ENCODE measurements at regions not wholly inside any gene's neighbourhood (a gene's known extent, or its start where the extent isn't known, plus 50 kb on each side); places are given as distances from the start of the nearest gene placed in this dataset.

DNA sequence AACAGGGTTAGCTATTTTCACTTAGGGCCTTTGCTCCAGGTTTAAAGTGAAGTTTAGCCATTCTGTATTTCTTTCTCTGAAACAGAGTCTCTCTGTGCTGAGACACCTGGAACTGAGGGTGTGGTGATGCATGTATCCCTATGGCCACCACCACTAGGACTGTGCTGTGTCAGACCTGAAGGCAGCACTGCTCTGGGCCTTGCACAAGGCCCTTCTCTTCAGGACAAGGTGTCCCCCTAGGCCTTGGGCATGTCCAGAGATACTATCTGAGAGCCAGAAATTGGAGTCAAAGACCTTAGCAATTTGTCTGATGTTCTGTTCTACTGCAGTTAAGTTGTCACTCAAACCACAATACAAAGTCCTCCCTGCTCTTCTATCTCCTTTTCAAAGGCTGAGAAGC is 1649.2 kb downstream of the AMY1C start:
- no peaks in the 10 kb centered on the region for H3K23me2 ChIP-seq (ENCODE audit: insufficient read length, low read depth, low read length, poor library complexity, severe bottlenecking)
- H3K9me3 Mint-ChIP-seq, result peaks cover 2 to 5% of the 10 kb centered on the region in 2 experiments; a peak in 4 of 5 replicates
- DNase-seq, result no peak
- no peaks in the 10 kb centered on the region for H3K9me3 ChIP-seq (ENCODE audit: control insufficient read depth, low read depth, low read length)
- H3K27me3 Mint-ChIP-seq (ENCODE audit: low read depth), result no peaks in the 10 kb centered on the region
- H3K27me3 ChIP-seq (ENCODE audit: insufficient read depth, low read length), result no peaks in the 10 kb centered on the region
- no peak overlapping the region for H4K5ac ChIP-seq (ENCODE audit: insufficient read length, low read depth, low read length)
- TF ChIP-seq CTCF (conservative IDR thresholded peaks at IDR 0.05), result no peak
- H2AK5ac ChIP-seq (ENCODE audit: insufficient read length, low read length), result no peak overlapping the region
- no peak overlapping the region for H3K23ac ChIP-seq (ENCODE audit: insufficient read length, low read depth, low read length)
- no peak overlapping the region for H3K18ac ChIP-seq (ENCODE audit: insufficient read length, low read depth, low read length)
- no peak overlapping the region for H3K56ac ChIP-seq (ENCODE audit: insufficient read length, low read depth, low read length)
- no peak overlapping the region for H2BK5ac ChIP-seq (ENCODE audit: insufficient read length, low read length)
- H3K4me3 Mint-ChIP-seq, result no peak overlapping the region
- H3K4me2 ChIP-seq (ENCODE audit: insufficient read depth, insufficient read length, low read length), result no peak overlapping the region
- no peak overlapping the region for H2BK120ac ChIP-seq (ENCODE audit: low read depth, low read length, poor library complexity, severe bottlenecking)
- H3K4me1 Mint-ChIP-seq, result no peaks in the 10 kb centered on the region
- no peak overlapping the region for H2AFZ ChIP-seq (ENCODE audit: low read length)
- no peak overlapping the region for H3T11ph ChIP-seq (ENCODE audit: low read length)
- peaks cover 0 to 6% (median 2%) of the 10 kb centered on the region in 3 experiments; a peak in 1 of 7 replicates for H3K36me3 Mint-ChIP-seq (ENCODE audit: insufficient read depth in 1 of 3, low read depth in 3 of 3)
- no peak overlapping the region for H4K8ac ChIP-seq (replicated peaks; ENCODE audit: insufficient read length, low read depth, low read length)
- no peak overlapping the region for H2BK20ac ChIP-seq (ENCODE audit: low read depth, low read length, poor library complexity, severe bottlenecking)
- no peak overlapping the region for H2BK12ac ChIP-seq (ENCODE audit: insufficient read length, low read depth, low read length)
- H3K4me1 ChIP-seq (ENCODE audit: insufficient read depth, low read length), result no peaks in the 10 kb centered on the region
- H3K4ac ChIP-seq (ENCODE audit: low read depth, low read length), result no peak overlapping the region
- H4K20me1 ChIP-seq (ENCODE audit: control insufficient read depth, insufficient read depth, insufficient read length), result no peaks in the 10 kb centered on the region
- H3K9ac ChIP-seq (ENCODE audit: extremely low read depth, insufficient read length, low read length), result no peak overlapping the region
- H3K27ac ChIP-seq (ENCODE audit: insufficient read length, low read depth, low read length), result no peak overlapping the region
- no peak overlapping the region for H4K91ac ChIP-seq (ENCODE audit: insufficient read length, low read depth, low read length)
- H3K79me2 ChIP-seq (ENCODE audit: insufficient read depth, low read length), result no peaks in the 10 kb centered on the region
- no peak overlapping the region for H2BK15ac ChIP-seq (ENCODE audit: low read depth, low read length)
- no peak overlapping the region for H3K27ac Mint-ChIP-seq
- H3K14ac ChIP-seq (ENCODE audit: insufficient read depth, low read length), result no peak overlapping the region
- no peaks in the 10 kb centered on the region for H3K79me1 ChIP-seq (ENCODE audit: insufficient read depth, low read depth, low read length, poor library complexity, severe bottlenecking)

All from H9 (cell line).